ENCODE measurements at regions not wholly inside any gene's neighbourhood (a gene's known extent, or its start where the extent isn't known, plus 50 kb on each side); places are given as distances from the start of the nearest gene placed in this dataset.
A peak's percentile ranks its signal among the peaks of the same experiment; 100 is the strongest.
"Not testable (repeated sequence)": the region's sequence is repeated elsewhere in the genome, so short reads cannot be mapped to it uniquely, and the experiment has no call there.

DNA sequence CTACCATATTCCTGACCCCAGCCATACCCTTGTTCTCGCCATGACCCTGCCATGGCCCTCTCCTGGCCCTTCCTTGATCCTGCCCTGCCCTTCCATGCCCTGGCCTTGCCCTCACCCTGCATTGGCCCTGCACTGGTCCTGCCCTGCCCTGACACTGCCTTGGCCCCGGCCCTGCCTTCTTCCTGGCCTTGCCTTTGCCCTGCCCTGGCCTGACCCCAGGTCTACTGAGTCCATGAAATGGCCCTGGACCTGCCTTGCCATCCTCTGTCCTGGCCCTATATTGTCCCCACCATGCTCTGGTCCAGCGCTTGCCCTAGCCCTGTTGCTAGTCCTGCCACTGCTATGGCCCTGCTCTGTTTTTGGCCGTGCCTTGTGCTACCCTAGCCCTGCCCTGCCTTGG, 536.1 kb downstream of the FOXD4L6 start:
- not testable (repeated sequence) for DNase-seq (ENCODE audit: low read depth in 2 of 2); H3K79me2 ChIP-seq (ENCODE audit: control insufficient read depth, insufficient read depth, low read length); H2AFZ ChIP-seq (ENCODE audit: low read length); H3K9ac ChIP-seq (ENCODE audit: insufficient read depth, low read length); H3K9me3 ChIP-seq (ENCODE audit: control insufficient read depth, insufficient read depth, low read depth, low read length); H4K20me1 ChIP-seq (ENCODE audit: control insufficient read depth, extremely low read depth, insufficient read depth, low read length); H3K27ac ChIP-seq (ENCODE audit: insufficient read depth, low read length); H3K27me3 ChIP-seq (ENCODE audit: control insufficient read depth, insufficient read depth, low read length); H3K4me3 ChIP-seq (replicated peaks in 1 of 4; ENCODE audit: control extremely low read depth in 1 of 4, insufficient read depth in 1 of 4, low read depth in 3 of 4, low read length in 4 of 4); H3K36me3 ChIP-seq (ENCODE audit: control insufficient read depth, insufficient read depth, low read length); H3K4me1 ChIP-seq (ENCODE audit: control insufficient read depth, extremely low read depth, insufficient read depth, low read length); H3K4me2 ChIP-seq (ENCODE audit: extremely low read depth, insufficient read depth, low read length)

DNA sequence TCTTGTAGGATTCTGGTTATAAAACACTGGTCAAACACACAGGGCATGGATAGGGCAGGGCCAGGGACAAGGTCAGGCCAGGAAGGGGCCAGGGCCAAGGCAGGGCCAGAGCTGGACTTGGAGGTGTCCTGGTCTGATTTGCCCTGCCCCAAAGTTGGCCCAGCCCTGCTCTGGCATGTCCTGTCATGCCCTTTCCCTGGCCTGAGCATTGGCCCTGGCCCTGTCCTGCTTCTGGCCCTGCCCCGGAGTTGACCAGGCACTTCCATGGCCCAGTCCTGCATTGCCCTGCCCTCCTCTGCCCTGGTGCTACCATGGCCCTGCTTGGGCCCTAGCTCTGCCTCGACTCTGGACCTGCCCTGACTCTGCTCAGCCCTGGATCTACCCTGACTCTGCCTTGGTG, 536.6 kb downstream of the FOXD4L6 start:
- not testable (repeated sequence) for DNase-seq (ENCODE audit: low read depth in 2 of 2)

DNA sequence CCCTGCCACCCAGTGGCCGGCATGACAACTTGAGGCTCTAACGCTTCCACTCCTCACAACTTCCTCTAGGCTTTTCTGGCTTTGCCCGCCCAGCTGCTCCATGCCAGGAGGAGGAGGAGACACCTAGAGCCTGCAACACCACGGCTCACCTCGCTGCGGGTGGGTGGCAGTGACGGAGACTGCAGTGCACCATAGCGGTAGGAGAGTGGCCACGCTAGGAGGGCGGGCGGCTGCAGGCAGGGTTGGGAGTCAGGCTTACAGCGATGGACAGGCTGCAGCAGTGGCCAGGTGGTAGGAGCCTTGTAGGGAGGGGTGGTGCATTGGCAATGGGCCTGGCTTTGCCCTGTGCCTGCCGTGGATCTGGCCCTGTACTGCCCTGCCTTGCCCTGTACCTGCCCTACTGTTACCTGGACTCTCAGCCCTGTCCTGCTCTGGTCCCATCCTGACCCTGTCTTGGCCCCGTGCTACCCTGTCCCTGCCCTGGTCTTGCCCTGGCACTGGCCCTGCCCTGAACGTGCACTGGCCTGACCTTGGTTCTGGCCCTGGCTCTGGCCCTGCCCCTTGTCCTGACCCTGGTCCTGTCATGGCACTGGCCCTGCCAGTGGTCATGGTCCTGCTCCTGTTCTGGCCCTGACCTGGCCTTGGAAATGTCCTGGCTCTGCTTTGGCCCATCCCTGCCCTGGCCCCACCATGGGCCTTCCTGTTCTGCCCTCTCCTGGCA, 540.8 kb downstream of the FOXD4L6 start:
- H3K4me1 ChIP-seq (ENCODE audit: control insufficient read depth, extremely low read depth, insufficient read depth, low read length); H3K9ac ChIP-seq (ENCODE audit: insufficient read depth, low read length); H3K36me3 ChIP-seq (ENCODE audit: control insufficient read depth, insufficient read depth, low read length); H3K27me3 ChIP-seq (ENCODE audit: control insufficient read depth, insufficient read depth, low read length); DNase-seq (ENCODE audit: low read depth in 2 of 2); H3K79me2 ChIP-seq (ENCODE audit: control insufficient read depth, insufficient read depth, low read length); H3K4me2 ChIP-seq (ENCODE audit: extremely low read depth, insufficient read depth, low read length); H3K27ac ChIP-seq (ENCODE audit: insufficient read depth, low read length); H4K20me1 ChIP-seq (ENCODE audit: control insufficient read depth, extremely low read depth, insufficient read depth, low read length); H3K4me3 ChIP-seq (replicated peaks in 1 of 4; ENCODE audit: control extremely low read depth in 1 of 4, insufficient read depth in 1 of 4, low read depth in 3 of 4, low read length in 4 of 4); H2AFZ ChIP-seq (ENCODE audit: low read length); H3K9me3 ChIP-seq (ENCODE audit: control insufficient read depth, insufficient read depth, low read depth, low read length): not testable (repeated sequence)

More for the DNA sequence above, 536.6 kb downstream of the FOXD4L6 start:
- H3K4me1 ChIP-seq (ENCODE audit: control insufficient read depth, extremely low read depth, insufficient read depth, low read length); H3K36me3 ChIP-seq (ENCODE audit: control insufficient read depth, insufficient read depth, low read length); H3K4me2 ChIP-seq (ENCODE audit: extremely low read depth, insufficient read depth, low read length); H4K20me1 ChIP-seq (ENCODE audit: control insufficient read depth, extremely low read depth, insufficient read depth, low read length); H3K79me2 ChIP-seq (ENCODE audit: control insufficient read depth, insufficient read depth, low read length); H3K27ac ChIP-seq (ENCODE audit: insufficient read depth, low read length); H2AFZ ChIP-seq (ENCODE audit: low read length); H3K9ac ChIP-seq (ENCODE audit: insufficient read depth, low read length); H3K9me3 ChIP-seq (ENCODE audit: control insufficient read depth, insufficient read depth, low read depth, low read length); H3K4me3 ChIP-seq (replicated peaks in 1 of 4; ENCODE audit: control extremely low read depth in 1 of 4, insufficient read depth in 1 of 4, low read depth in 3 of 4, low read length in 4 of 4); H3K27me3 ChIP-seq (ENCODE audit: control insufficient read depth, insufficient read depth, low read length): not testable (repeated sequence)

DNA sequence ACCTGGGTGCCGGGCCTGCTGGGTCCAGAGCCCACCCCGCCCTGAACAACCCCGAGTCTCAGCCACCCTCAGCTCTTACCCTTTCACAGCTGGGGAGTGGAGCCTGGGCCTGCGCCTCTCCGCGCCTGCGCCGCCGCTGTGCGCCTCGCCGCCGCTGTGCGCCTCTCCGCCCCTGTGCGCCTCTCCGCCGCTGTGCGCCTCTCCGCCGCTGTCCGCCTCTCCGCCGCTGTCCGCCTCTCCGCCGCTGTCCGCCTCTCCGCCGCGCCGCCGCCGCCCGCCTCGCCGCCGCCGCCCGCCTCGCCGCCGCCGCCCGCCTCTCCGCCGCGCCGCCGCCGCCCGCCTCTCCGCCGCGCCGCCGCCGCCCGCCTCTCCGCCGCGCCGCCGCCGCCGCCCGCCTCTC, 544.4 kb downstream of the FOXD4L6 start:
- H3K4me2 ChIP-seq (ENCODE audit: extremely low read depth, insufficient read depth, low read length); H3K79me2 ChIP-seq (ENCODE audit: control insufficient read depth, insufficient read depth, low read length); H3K4me1 ChIP-seq (ENCODE audit: control insufficient read depth, extremely low read depth, insufficient read depth, low read length); H3K9me3 ChIP-seq (ENCODE audit: control insufficient read depth, insufficient read depth, low read depth, low read length); H3K9ac ChIP-seq (ENCODE audit: insufficient read depth, low read length); H4K20me1 ChIP-seq (ENCODE audit: control insufficient read depth, extremely low read depth, insufficient read depth, low read length); H3K27me3 ChIP-seq (ENCODE audit: control insufficient read depth, insufficient read depth, low read length); DNase-seq (ENCODE audit: low read depth in 2 of 2); H3K36me3 ChIP-seq (ENCODE audit: control insufficient read depth, insufficient read depth, low read length); H3K4me3 ChIP-seq (replicated peaks in 1 of 4; ENCODE audit: control extremely low read depth in 1 of 4, insufficient read depth in 1 of 4, low read depth in 3 of 4, low read length in 4 of 4); H2AFZ ChIP-seq (ENCODE audit: low read length); H3K27ac ChIP-seq (ENCODE audit: insufficient read depth, low read length): not testable (repeated sequence)

DNA sequence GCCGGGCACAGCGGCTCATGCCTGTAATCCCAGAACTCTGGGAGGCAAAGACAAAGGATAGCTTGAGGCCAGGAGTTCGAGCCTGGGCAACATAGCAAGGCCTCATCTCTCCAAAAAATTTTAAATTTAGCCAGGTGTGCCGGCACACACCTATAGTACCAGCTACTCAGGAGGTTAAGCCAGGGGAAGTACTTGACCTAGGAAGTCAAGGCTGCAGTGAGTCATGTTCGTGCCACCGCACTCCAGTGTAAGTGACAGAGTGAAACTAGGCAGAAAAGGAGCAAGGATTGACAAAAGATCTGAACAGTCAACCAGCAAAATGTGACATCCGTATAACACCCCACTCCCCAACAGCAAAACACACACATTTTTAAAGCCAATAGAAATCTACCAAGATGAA, 545.3 kb downstream of the FOXD4L6 start:
- H3K9ac ChIP-seq (ENCODE audit: insufficient read depth, low read length); H3K9me3 ChIP-seq (ENCODE audit: control insufficient read depth, insufficient read depth, low read depth, low read length): not testable (repeated sequence)

DNA sequence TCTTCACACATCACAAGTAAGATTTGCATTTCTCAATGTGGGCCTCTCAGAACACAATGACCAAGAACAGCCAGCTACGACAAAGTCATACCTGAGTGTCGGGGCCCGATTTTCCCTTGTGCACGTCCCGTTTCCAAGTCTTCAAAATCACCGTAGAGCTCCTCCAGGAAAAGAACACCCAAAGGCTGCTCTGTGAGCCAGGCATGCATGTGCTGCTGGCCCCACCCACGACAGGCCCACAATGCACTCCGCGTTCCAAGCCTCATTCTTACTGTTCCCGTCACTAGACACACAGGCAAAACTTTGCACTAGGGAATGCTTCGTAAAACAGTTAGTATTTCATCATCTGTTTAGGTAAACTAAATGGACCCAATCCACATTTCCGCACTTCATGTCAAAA, 549.6 kb downstream of the FOXD4L6 start:
- not testable (repeated sequence) for H3K36me3 ChIP-seq (ENCODE audit: control insufficient read depth, insufficient read depth, low read length); H3K27me3 ChIP-seq (ENCODE audit: control insufficient read depth, insufficient read depth, low read length); H4K20me1 ChIP-seq (ENCODE audit: control insufficient read depth, extremely low read depth, insufficient read depth, low read length); H3K9ac ChIP-seq (ENCODE audit: insufficient read depth, low read length); H3K4me2 ChIP-seq (ENCODE audit: extremely low read depth, insufficient read depth, low read length); H3K79me2 ChIP-seq (ENCODE audit: control insufficient read depth, insufficient read depth, low read length); DNase-seq (ENCODE audit: low read depth in 2 of 2); H3K4me3 ChIP-seq (replicated peaks in 1 of 4; ENCODE audit: control extremely low read depth in 1 of 4, insufficient read depth in 1 of 4, low read depth in 3 of 4, low read length in 4 of 4); H3K27ac ChIP-seq (ENCODE audit: insufficient read depth, low read length); H2AFZ ChIP-seq (ENCODE audit: low read length); H3K9me3 ChIP-seq (ENCODE audit: control insufficient read depth, insufficient read depth, low read depth, low read length); H3K4me1 ChIP-seq (ENCODE audit: control insufficient read depth, extremely low read depth, insufficient read depth, low read length)

More for the DNA sequence above, 545.3 kb downstream of the FOXD4L6 start:
- H2AFZ ChIP-seq (ENCODE audit: low read length); H3K79me2 ChIP-seq (ENCODE audit: control insufficient read depth, insufficient read depth, low read length); H4K20me1 ChIP-seq (ENCODE audit: control insufficient read depth, extremely low read depth, insufficient read depth, low read length); H3K27me3 ChIP-seq (ENCODE audit: control insufficient read depth, insufficient read depth, low read length); H3K4me1 ChIP-seq (ENCODE audit: control insufficient read depth, extremely low read depth, insufficient read depth, low read length); H3K36me3 ChIP-seq (ENCODE audit: control insufficient read depth, insufficient read depth, low read length); H3K27ac ChIP-seq (ENCODE audit: insufficient read depth, low read length); DNase-seq (ENCODE audit: low read depth in 2 of 2); H3K4me2 ChIP-seq (ENCODE audit: extremely low read depth, insufficient read depth, low read length): not testable (repeated sequence)
- H3K4me3 ChIP-seq (replicated peaks in 1 of 4; ENCODE audit: control extremely low read depth in 1 of 4, insufficient read depth in 1 of 4, low read depth in 3 of 4, low read length in 4 of 4), result peak overlapping the region in 1 of 4 experiments; percentile 19
